ENCODE measurements at regions not wholly inside any gene's neighbourhood (a gene's known extent, or its start where the extent isn't known, plus 50 kb on each side); places are given as distances from the start of the nearest gene placed in this dataset.

GRCh38 chr2:45273412-45274249, 264.4 kb upstream of the SIX2 start:
- peak; percentile 31 for DNase-seq

GRCh38 chr2:45272549-45273265, 263.5 kb upstream of the SIX2 start:
- no peak for DNase-seq

DNA sequence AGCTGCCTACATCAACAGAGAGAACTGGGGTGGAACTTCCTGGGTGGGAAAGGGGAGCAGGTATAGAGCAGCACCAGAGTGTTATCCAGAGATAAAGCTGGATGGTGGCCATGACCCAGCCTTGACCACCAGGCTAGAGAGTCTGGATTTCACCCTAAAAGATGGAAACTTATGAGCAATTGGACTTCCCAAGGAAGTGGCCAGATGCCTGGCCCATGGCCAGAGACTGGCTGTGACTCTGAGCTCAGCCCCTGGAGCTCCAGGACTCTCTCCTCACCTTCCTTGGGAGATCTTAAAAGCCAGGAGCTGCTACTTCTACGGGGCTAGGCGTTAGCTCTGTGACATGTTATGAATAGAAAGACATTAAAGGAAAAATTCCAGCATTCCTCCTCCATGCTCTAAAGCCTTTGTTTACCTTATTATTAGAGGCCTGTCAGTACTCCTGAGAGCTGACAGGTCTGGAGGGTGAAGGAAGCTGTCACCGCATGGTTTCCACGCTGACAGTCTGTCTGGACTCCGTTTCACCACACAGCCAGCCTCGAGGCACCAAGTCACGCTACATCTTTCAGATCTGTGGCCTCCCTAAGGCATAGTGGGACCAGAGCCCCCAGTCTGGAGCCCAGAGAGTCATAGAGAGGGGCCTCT, 260.0 kb upstream of the SIX2 start:
- DNase-seq = no peak

GRCh38 chr2:45268631-45269030, 259.4 kb upstream of the SIX2 start:
- DNase-seq = no peak

GRCh38 chr2:45267062-45267792, 258.0 kb upstream of the SIX2 start:
- peak; percentile 9 for DNase-seq

DNA sequence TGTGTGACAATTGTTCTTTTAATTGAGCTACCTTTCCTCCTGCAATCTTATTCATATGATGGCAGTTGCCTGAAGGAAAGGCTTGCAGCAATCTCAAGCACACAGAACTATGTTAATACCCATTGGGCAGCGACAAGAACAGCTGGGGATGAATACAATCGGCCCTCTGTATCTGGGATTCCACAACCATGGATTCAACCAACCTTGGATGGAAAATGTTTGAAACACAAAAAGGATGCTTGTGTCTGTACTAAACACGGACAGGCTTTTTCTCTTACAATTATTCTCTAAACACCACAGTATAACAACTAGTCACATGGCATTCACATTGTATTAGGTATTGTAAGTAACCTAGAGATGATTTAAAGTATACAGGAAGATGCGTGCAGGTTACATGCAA, 256.1 kb upstream of the SIX2 start:
- no peak for DNase-seq

DNA sequence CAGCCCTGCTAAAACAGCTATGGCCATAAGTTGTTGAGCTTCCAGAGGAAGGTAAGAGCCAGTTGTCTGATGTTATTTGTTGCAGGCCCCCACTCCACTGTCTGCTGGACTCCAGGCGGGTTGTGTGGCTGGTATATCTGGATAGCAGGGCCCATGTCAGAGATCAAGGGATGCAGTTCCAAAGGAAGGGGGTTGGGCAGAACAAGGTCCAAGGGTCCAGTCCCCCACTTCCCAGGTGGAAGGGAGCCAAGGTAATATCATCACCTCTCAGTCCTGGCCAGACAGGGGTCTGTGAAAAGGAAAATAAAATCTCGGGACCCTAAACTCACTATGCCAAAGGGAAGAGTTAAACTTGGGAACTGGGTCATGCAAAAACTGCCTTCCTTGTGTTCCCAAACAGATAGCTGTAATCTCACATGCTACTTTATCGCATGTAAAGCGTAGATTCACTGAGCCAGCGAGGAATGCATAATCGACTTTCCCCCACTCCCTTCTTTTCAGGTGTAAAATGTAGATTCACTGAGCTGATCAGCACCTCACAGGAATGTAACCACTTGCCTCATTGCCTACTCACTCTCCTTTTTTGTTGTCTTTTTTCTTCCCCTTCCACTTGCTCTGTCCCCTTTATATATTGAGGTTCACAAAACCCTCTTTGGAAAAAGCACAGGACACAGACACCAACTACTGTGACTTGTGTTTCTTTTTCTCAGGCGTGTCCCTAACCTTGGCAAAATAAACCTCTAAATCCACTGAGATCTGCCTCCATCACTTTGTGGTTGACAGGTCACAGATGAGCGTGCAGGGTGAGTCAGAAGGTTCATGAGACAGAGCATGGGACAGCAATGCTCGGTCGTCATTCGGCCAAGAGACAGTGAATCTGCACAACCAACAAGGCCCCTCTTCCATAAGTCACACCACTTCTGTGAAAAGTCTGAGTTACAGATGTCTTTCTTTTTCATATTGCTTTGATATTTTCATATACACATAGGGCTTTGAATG, 255.3 kb upstream of the SIX2 start:
- DNase-seq = no peak

GRCh38 chr2:45263147-45263546, 253.9 kb upstream of the SIX2 start:
- peak; percentile 75 for DNase-seq

DNA sequence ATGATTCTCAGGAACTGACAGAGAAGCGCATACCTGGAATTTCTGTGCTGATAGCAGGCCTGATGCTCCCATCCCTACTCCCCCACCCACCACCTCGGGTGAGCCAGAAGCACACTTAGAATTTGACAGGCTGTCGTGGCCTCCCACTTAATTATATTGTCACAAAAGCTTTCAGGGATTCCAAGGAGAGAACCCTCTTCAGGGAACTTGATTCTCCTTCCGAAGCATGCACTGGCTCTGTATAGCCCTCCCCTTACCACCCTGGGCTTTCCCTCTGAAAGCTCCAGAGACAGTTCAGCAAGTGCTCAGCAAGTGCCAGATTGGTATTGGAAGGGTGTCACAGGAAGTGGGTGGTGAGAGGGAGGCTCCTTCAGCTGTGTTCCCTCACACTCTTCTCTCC, 252.5 kb upstream of the SIX2 start:
- no peak for DNase-seq

DNA sequence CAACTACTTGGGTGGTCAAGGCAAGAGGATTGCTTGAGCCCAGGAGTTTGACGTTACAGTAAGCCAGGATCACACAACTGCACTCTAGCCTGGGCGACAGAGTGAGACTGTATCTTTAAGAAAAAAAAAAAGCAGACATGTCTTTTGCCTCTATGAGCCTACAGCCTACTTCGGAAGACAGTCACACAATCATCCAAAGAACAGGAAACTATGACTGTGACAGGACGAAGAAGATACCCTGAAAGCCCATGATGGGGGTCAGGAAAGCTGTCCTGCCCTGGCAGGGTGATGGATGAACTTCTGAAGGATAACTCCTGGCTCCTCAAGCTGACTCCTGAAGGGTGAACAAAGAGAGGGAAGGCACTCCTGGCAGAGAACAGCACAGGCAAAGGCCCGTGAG, 251.7 kb upstream of the SIX2 start:
- no peak for DNase-seq

DNA sequence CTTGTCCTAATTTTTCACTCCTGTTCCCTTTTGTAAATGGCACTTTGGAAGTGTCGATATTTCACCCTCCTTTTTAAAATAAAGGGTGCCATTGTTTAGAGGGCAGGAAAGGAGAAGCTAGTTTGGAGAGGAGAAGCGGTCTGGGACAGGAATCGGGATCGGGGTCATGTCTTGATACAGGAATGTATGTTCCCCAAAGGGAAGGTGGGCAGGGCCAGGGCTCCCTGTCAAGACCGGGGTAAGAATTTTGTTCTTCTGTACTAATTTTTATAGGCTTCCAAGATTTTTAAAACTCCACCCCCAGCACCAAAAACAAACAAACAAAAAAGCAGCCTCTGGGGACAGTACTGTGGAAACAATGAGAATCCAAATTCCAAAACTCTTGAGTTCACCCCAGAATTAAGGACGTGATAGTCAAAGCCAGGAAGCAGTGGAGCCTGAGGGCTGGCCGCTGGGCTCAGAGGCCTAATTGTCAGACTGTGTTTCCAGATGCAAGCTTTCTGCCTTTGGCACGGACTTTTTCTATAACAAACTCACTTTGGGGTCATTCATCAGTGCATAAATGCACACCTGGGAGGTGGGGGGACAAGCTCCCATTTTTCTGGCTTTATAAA, 250.4 kb upstream of the SIX2 start:
- DNase-seq = no peak

GRCh38 chr2:45259138-45259537, 249.9 kb upstream of the SIX2 start:
- DNase-seq = peak; percentile 92

DNA sequence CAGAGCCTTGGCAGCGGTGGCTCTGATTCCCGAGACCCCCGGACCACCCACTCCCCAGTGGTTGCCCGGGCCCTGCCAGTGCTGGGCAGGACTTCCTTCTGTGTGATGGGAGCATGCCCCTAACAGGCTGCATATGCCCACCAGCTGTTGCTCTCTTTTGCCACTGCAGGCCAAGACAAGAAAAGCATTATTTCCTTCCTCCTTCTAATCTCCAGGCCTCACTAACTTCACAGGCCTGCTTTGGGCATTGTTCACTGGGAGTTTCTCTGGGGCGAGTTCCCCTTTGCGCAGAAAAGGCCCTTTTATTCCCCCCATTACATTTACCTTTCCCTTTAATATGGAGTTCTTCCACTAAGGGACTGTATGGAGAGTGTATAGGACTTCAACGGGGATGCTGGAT, 249.1 kb upstream of the SIX2 start:
- no peak for DNase-seq

DNA sequence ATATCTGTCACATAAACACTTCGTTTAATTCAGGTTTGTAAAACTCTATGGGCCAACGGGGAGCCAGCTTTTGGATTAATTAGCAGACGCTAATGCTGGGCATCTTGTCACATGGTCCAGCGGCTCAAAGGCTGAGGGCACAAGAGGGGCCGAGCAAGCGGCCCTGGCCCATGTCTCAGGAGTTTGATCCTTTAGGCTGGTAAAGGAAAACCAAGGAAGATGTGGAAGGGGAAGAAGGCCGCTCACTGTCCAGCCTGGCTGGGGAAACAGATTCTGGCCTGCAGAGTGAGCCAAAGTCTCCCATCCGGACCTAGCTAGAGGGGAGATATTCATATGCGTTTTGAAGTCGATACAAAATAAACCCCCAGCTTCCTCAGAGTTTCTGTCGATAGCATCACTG, 248.6 kb upstream of the SIX2 start:
- DNase-seq = no peak

DNA sequence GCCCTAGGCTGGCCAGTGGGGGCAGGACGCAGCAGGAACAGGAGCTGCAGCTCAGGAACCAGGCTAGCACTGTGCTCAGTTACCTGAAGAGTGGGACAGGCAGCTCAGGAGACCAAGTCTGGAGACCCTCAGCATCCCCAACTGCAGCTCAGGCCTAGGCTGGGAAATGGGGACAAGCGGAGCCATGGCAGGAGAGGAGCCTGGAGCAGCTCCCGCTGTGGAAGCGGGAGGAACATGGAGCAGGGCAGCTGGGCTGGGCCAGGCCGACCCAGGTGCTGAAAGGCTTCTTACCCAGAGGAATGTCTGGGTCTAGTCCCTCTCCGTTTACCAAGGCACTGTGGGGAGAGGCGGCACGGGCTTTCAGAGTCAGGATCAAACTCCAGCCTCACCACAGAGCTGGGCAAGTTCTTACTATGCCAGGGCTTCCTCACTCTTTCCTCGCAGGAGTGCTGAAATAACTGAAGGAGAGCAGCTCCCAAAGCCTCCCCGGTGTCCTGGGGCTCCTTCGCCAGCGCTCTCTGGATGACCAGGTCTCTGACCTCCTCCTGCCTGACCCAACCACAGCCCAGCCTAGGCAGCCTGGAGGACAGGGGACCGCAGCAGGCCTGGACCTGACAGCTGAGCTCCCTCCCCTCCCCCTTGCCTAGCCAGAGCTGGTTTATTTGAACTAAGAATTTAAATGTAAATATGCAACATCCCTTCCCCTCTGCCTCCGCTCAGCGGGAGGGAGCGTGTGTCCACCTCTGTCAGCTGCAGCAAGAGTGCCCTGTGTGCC, 247.8 kb upstream of the SIX2 start:
- DNase-seq = peak; percentile 60

- no peak for DNase-seq
Measured at GRCh38 chr2:45256173-45256866, 247.1 kb upstream of the SIX2 start.

GRCh38 chr2:45255563-45255962, 246.3 kb upstream of the SIX2 start:
- DNase-seq = no peak

DNA sequence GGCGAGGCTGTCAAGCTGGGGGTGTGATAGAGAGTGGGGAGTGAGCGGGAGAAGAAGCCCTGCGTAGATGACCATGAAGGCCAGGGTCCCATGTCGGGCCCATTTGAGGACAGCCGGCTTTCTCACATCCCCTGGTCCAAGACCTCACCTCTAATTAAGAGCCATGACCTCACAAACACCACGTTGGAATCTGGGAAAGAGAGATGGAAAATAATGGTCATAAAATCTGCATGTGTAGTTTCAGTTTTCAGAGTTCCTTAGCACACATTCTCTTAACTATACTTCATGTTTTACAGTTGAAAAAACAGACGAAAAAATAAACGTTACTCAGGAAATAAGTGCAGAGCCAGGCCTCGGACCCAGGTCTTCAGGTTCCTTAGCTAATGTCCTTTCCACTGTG, 244.8 kb upstream of the SIX2 start:
- DNase-seq = no peak

DNA sequence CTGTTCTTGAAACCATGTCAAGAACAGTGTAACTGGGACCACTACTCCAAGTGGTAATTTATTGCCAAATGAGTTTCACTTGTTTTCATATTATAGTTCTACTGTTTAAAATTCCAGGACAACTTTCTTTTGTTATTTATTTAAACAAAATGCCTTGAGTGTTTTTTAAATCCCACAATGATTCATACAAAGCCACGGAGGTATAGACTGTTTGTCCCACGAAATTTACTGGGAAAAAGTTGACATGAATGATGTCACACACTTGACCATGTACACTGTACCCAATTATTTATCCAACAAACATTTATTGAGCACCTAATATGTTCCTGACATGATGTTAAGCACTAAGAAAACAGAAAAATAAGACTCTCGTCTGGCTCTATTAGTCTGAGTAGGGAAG, 243.9 kb upstream of the SIX2 start:
- DNase-seq = no peak

- DNase-seq = no peak
Measured at GRCh38 chr2:45250176-45250575, 240.9 kb upstream of the SIX2 start.
